OCI-LY7 (cell line): ENCODE measurements at regions not wholly inside any gene's neighbourhood (a gene's known extent, or its start where the extent isn't known, plus 50 kb on each side); places are given as distances from the start of the nearest gene placed in this dataset.

Experiments
- BruUV-seq: library from RNA; stranded (reverse); fragments of 400-500 nt; replicated peaks from 2 replicates; lab custom pipeline; 2021; lab: Mats Ljungman, UMichigan
- CTCF ChIA-PET: fragments of 300-600 bp; sonication (Branson Sonifier 250); formaldehyde crosslinking; loops from one replicate; lab custom pipeline; 2022; ENCODE audit warnings: antibody characterized with exemption; ENCODE audit not compliant: unreplicated experiment; lab: Charles Lee
- POLR2A ChIA-PET: fragments of 300-600 bp; sonication (Branson Sonifier 250); formaldehyde crosslinking; loops from one replicate; lab custom pipeline; 2022; ENCODE audit warnings: antibody characterized with exemption; lab: Charles Lee
- DNase-seq: peaks from one replicate; pipeline ENCODE4 v3.0.0-alpha.2; 2015; ENCODE audit warnings: low spot score
- H2AFZ ChIP-seq: fragments of 200-600 bp; sonication (generic), shearing (Covaris generic); 2 replicates; pipeline ENCODE4 v1.6.1; 2014; ENCODE audit warnings: mild to moderate bottlenecking, antibody characterized with exemption, low read length, moderate library complexity
- H3K27ac ChIP-seq: fragments of 200-600 bp; sonication (generic); 2 replicates; pipeline ENCODE4 v1.5.1; 2014; ENCODE audit warnings: mixed run types, low read depth, mild to moderate bottlenecking, moderate library complexity, low read length, inconsistent platforms; ENCODE audit not compliant: poor library complexity, severe bottlenecking
- H3K36me3 ChIP-seq: fragments of 200-600 bp; sonication (generic); 2 replicates; pipeline ENCODE4 v1.6.1; 2014; ENCODE audit warnings: mild to moderate bottlenecking, antibody characterized with exemption, low read length, moderate library complexity, mixed read lengths; ENCODE audit not compliant: insufficient read depth
- H3K4me1 ChIP-seq: fragments of 200-600 bp; sonication (generic); 2 replicates; pipeline ENCODE4 v1.5.1; 2014; ENCODE audit warnings: mild to moderate bottlenecking, low read length; ENCODE audit not compliant: insufficient read depth, poor library complexity, severe bottlenecking
- H3K4me2 ChIP-seq: fragments of 200-600 bp; sonication (generic); 2 replicates; pipeline ENCODE4 v1.6.1; 2014; ENCODE audit warnings: mild to moderate bottlenecking, low read length
- H3K4me3 ChIP-seq: fragments of 200-600 bp; sonication (generic); 2 replicates; pipeline ENCODE4 v1.5.1; 2014; ENCODE audit warnings: mild to moderate bottlenecking, low read depth, low read length; ENCODE audit not compliant: poor library complexity, severe bottlenecking
- H3K79me2 ChIP-seq: fragments of 200-600 bp; sonication (generic); 2 replicates; pipeline ENCODE4 v1.6.1; 2016; ENCODE audit warnings: low read depth, mild to moderate bottlenecking, low read length, moderate library complexity, mixed read lengths; ENCODE audit not compliant: insufficient read depth
- H3K9me2 ChIP-seq: fragments of 200-600 bp; sonication (generic); 2 replicates; pipeline ENCODE4 v1.6.1; 2016; ENCODE audit warnings: mild to moderate bottlenecking, low read length, mixed read lengths; ENCODE audit not compliant: insufficient read depth
- H3K9me3 ChIP-seq: fragments of 200-600 bp; sonication (generic); 2 replicates; pipeline ENCODE4 v1.6.1; 2014; ENCODE audit warnings: mild to moderate bottlenecking, mixed run types, low read length, mixed read lengths
- H4K20me1 ChIP-seq: fragments of 200-600 bp; sonication (generic); 2 replicates; pipeline ENCODE4 v1.6.1; 2014; ENCODE audit warnings: mild to moderate bottlenecking, antibody characterized with exemption, low read length, moderate library complexity, mixed read lengths; ENCODE audit not compliant: insufficient read depth
- CTCF ChIP-seq: fragments of 200-600 bp; sonication (generic); conservative IDR thresholded peaks from 2 replicates; pipeline ENCODE4 v1.5.1; 2014; ENCODE audit warnings: mild to moderate bottlenecking, antibody characterized with exemption, low read length, moderate library complexity, mixed read lengths
- EZH2phosphoT487 ChIP-seq: fragments of 200-600 bp; sonication (generic); IDR thresholded peaks from 2 replicates; pipeline ENCODE4 v1.6.1; 2018; ENCODE audit warnings: low read depth, borderline replicate concordance, mild to moderate bottlenecking, mixed run types, antibody characterized with exemption, low read length, moderate library complexity, mixed read lengths
- intact Hi-C: fragments of 100-400 bp; cut with micrococcal nuclease; formaldehyde crosslinking; loops from one replicate; pipeline ENCODE4 v1.10.0; 2022; ENCODE audit not compliant: unreplicated experiment

DNA sequence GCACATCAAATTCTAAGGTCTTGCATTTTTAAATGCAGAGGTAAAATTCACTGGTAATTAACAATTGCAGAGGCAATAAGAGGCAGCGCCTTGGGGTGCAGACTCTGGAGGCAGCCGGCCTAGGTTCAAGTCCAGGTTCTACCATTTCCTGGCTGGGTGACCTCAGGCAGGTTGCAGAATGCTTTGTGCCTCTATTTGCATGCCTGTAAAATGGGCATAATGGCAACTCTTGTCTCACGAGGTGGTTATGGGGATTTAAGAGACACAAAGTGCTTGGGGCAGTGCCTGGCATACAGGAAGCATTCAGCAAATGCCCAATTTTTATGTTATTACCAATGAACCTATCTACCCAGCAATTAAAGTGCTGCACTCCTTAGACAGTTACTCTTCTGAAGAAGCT lies 180.0 kb upstream of the LHX5 start:
- Histone ChIP-seq H2AFZ (no peak overlapping the region), H3K4me2 (no peak overlapping the region), H3K4me3 (no peak overlapping the region), H3K27ac (no peak overlapping the region), H3K36me3 (no peaks in the 10 kb centered on the region), H3K79me2 (no peaks in the 10 kb centered on the region), H4K20me1 (no peaks in the 10 kb centered on the region), H3K9me3 (no peaks in the 10 kb centered on the region), H3K9me2 (no peaks in the 10 kb centered on the region), H3K4me1 (no peaks in the 10 kb centered on the region)
- BruUV-seq, result no TSS peak
- no peak for TF ChIP-seq CTCF
- TF ChIP-seq EZH2phosphoT487, result no peak
- POLR2A ChIA-PET, result no interaction called here
- no peak for DNase-seq
- intact Hi-C loops, result no loop called here
- CTCF ChIA-PET, result no interaction called here

- no peaks in the 10 kb centered on the region for H3K36me3 ChIP-seq
- H2AFZ ChIP-seq, result no peak overlapping the region
- no peak for TF ChIP-seq CTCF
- TF ChIP-seq EZH2phosphoT487, result no peak
- intact Hi-C loops, result no loop called here
- no peaks in the 10 kb centered on the region for H3K79me2 ChIP-seq
- ChIA-PET POLR2A (no interaction called here), CTCF (no interaction called here)
- BruUV-seq, result no TSS peak
- no peak overlapping the region for H3K27ac ChIP-seq
- H3K4me1 ChIP-seq, result no peaks in the 10 kb centered on the region
- H3K9me3 ChIP-seq, result no peaks in the 10 kb centered on the region
- DNase-seq, result no peak
- H3K4me3 ChIP-seq, result no peak overlapping the region
- no peaks in the 10 kb centered on the region for H3K9me2 ChIP-seq
- H4K20me1 ChIP-seq, result no peaks in the 10 kb centered on the region
- no peak overlapping the region for H3K4me2 ChIP-seq
Measured at GRCh38 chr12:113650476-113650875, 178.8 kb upstream of the LHX5 start.

DNA sequence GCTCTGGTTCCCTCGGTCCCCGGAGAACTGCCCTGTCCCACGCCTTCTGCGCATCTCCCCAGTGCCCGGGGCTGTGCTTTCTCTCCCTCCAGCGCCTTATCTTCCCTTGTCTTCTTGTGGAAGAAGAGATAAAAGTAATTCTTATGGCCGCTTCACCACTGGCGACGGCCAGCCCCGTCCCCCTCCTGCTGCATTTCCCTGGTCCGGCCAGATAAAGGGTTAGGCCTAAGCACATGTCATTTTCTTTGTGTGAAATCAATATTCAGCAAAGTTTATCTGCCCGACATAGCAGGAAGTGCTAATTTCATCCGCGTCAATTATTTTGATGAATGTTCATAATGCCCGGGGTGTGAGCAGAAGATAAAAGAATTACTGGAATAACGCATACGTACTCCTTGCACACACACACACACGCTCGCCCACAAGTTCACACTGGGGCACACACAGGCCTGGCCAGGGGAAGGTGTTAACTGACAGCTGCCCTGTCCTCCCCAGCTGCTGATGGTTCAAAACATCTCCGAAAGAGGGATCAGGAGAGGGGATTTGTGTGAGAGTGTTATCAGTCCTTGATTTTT lies 177.7 kb upstream of the LHX5 start:
- TF ChIP-seq EZH2phosphoT487 (no peak), CTCF (no peak)
- no peak overlapping the region for H3K27ac ChIP-seq
- H2AFZ ChIP-seq, result no peak overlapping the region
- intact Hi-C loops, result no loop called here
- no peaks in the 10 kb centered on the region for H3K4me1 ChIP-seq
- H4K20me1 ChIP-seq, result no peaks in the 10 kb centered on the region
- no peaks in the 10 kb centered on the region for H3K36me3 ChIP-seq
- H3K9me3 ChIP-seq, result no peaks in the 10 kb centered on the region
- no peak for DNase-seq
- H3K4me2 ChIP-seq, result no peak overlapping the region
- no TSS peak for BruUV-seq
- no peaks in the 10 kb centered on the region for H3K79me2 ChIP-seq
- no peak overlapping the region for H3K4me3 ChIP-seq
- ChIA-PET CTCF (no interaction called here), POLR2A (no interaction called here)
- H3K9me2 ChIP-seq, result no peaks in the 10 kb centered on the region
